GM19372 (cell line): ENCODE measurements at regions not wholly inside any gene's neighbourhood (a gene's known extent, or its start where the extent isn't known, plus 50 kb on each side); places are given as distances from the start of the nearest gene placed in this dataset.

ENCODE experiments used
- ATAC-seq: cut with Tn5 transposase; IDR thresholded peaks from one replicate; pipeline ENCODE4 v1.9.1; 2021; ENCODE audit warnings: mild to moderate bottlenecking, low read depth, moderate library complexity; ENCODE audit not compliant: unreplicated experiment

DNA sequence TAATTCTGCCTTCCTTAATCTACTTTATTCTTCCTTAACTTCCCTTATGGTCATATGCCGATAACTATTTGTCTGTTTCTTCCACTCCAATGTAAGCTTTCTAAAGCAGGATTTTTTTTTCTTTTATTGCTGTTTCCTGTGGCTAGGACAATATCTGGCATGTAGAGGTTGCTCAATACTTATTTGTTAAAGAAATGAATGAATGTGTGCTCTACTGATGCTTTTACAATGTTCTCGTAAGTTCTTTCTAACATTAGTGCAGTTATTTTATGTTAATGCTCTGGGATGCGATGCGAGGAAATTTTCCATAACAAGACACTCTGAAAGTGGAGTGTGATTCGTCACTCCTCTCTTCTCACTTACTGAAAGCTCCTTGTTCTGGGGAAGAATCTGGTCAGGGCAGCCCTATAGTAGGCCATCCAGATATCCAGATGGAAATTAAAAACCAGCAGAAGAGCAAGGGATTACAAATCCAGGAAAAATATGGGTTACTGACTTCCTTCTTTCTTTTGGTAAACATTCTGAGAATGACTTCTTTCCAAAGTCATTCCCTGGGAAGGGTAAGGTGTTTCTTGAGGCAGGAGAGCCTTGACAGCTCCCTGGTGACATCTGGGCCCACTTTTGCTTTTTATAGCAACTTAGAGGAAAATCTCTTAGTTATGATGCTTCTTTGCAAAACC, 420.4 kb downstream of the PDCD6IP start:
- ATAC-seq: no peak

GRCh38 chr3:34219556-34219955, 421.1 kb downstream of the PDCD6IP start:
- no peak for ATAC-seq

DNA sequence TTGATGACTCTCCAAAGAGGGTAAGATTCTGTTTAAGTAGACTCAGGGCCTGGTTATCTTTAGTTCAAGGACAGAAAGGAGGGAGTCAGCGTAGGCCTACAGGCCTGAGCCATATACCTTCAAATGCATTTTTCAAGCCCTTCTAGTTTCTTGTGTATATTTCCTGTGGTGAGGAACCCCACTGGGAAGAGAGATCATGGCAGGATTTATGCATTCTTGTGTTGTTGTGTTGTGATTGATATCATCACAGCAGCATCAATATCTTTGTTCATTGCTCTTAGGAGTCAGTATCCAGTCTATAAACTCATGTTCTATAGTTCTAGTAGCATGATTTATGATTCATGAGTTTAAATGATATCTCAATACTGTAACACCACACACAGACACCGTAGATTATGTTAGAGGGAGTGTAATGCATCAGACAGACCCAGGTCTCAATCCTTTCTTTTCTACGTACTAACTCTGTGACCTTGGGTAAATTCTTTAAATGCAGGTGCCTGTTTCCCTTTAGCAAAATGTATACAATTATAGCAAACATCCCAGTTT, 427.5 kb downstream of the PDCD6IP start:
- no peak for ATAC-seq

DNA sequence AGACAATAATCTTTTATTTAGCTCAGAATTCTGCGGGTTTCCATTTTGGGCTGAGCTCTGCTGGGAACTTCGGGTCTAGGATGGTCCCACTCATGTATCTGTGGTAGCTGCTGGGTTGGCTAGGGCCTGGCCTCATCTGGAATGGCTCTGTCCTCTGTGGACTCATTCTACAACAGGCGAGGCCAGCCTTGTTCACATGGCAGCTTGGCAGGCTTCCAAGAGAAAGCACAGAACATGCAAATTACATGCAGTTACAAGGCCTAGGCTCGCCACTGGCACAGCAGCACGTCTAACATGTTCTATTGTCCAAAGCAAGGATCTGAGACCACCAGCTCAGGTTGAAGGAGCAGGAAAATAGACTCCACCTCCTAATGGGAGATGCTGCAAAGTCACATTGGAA, 431.4 kb downstream of the PDCD6IP start:
- ATAC-seq: no peak

DNA sequence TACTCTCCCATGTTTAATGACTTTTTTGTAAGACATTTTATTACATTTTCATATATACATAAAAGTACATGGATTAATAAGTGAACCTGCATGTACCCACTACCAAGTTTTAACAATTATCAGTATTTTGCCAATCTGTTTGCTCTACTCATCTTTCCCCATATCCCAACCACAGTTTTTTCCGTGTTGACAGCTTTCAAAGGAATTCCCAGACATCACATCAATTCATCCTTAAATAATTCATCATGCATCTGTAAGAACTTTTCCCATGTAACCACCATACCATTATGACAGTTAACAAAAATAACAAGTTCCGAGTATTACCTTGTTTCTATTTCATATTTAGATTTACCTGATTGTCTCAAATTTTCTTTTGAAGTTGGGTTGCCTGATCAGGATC, 436.7 kb downstream of the PDCD6IP start:
- ATAC-seq: no peak

GRCh38 chr3:34237946-34238345, 439.5 kb downstream of the PDCD6IP start:
- ATAC-seq: no peak

DNA sequence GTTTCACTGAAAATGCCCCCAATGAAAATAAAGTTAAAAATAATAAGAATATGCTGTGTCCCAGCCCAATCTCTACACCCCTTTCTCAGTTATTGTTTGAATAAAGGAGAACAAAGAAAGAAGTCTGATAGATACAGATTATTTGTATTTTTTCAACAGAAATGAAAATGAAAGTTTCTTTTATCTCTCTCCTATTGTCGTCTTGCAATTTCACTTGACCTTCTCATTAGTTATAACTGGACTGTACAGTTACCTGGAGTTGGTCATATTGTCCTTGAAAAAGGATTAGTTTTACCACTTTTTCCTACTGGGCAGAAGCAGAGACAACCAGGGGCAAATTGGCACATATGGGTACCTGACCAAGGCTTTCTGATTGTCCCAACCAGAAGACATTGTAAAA, 440.0 kb downstream of the PDCD6IP start:
- no peak for ATAC-seq

GRCh38 chr3:34239287-34239686, 440.9 kb downstream of the PDCD6IP start:
- ATAC-seq: no peak

DNA sequence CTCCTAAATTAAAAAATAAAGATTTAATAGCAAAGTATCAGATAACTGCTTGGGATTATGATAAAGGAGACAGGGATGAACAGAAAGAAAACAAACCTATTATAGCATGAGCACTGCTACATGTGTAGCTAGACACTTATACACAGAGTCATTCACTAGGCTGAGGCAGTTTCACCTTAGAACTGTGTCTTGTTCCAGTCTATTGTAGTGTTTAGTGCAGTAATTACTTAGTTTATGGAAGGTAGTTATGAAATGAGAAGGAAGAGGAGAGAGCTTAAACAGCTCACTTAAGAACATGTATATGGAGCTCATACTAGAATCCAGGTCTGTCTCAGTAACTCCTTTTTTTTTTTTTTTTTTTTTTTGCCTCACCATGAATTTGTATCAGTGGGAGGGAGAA, 441.4 kb downstream of the PDCD6IP start:
- no peak for ATAC-seq

DNA sequence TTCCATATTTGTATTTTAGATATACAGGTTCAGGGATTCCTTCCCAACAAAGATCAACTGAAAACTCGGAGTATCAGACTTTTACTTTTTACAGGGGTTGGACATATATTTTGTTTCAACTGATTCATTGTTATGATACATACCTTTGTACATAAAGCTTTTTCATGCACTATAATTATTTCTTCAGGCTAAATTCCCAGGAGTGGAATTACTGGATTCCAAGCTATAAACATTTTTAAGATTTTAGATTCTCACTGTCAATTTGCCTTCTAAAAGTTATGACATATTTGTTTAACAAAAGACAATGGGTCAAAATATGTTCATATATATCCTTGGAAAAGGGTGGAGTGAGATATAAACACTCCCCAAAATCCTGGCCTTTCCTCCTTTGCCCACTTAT, 449.0 kb downstream of the PDCD6IP start:
- no peak for ATAC-seq

GRCh38 chr3:34248352-34248751, 449.9 kb downstream of the PDCD6IP start:
- ATAC-seq: peak; percentile 81

DNA sequence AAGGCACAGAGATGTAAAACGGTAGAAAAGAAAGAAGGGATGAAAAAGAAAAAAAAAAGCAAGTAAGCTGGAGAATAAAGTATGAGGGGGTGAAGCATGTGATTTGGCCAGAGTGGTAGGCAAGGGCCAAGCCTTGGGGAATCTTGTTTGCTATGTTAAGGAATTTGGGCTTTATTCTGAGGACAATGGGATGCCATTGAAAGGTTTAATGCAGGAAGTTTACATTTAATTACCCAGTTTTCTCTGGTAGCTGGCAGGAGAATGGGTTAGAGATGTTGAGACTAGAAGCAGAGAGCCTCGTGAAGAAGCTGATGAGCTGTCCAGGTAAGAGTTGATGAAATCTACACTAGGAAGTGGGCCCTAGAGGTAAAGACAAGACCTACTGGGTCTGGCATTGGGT, 455.9 kb downstream of the PDCD6IP start:
- no peak for ATAC-seq

- ATAC-seq: no peak
These were observed 457.6 kb downstream of the PDCD6IP start for GRCh38 chr3:34256021-34256420.

DNA sequence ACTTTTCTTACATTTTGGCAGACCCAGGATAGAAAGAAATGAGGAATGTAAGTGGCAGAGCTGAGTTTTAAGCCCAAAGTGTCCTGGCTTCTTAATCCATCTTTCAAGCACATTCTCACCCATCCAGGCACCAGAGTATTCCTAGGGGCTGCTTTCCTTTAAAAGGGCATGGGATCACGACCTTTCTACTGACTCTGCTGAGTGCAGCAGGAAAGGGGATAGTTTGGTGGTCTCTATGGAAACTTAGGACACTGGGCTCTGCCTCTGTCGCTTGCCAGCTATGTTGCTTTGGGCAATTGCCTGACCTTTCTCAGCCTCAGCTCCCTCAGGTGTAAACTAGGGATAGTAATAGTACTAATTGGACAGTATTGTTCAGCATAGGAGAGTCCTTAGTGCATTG, 458.4 kb downstream of the PDCD6IP start:
- ATAC-seq: no peak

DNA sequence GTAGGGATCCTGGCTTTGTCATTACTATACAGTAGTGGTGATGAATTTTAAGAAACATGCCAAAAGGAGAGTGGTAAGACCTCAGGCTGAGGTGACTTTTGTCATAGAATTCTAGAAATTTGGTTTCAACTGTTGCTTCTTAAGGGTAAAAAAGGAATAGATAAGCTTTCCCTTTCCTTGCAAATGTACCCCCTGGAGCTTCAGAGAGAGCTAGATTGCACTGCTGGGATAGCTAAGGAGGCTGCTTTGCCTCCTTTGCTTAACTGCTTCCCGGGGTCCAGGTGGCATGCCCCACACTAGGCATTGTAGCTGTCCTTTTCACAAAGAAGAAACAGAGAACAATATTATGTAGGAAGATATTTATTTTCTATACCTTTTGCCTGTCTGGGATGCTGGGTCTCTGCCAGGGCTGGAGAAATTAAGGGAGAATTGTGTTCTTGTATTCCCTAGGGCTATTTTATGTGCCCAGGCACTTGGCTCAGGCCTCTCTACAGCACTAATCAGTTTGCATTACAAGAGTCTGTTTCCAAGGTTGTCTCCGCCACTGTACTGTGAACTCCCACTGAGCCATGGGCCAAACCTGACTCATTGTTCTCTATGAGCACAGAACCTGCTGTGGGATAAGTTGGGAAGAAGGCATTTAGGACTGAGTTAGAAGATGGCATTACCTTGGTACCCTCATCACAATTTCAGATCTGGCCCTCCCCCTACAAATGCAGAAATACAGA, 460.0 kb downstream of the PDCD6IP start:
- ATAC-seq: no peak

DNA sequence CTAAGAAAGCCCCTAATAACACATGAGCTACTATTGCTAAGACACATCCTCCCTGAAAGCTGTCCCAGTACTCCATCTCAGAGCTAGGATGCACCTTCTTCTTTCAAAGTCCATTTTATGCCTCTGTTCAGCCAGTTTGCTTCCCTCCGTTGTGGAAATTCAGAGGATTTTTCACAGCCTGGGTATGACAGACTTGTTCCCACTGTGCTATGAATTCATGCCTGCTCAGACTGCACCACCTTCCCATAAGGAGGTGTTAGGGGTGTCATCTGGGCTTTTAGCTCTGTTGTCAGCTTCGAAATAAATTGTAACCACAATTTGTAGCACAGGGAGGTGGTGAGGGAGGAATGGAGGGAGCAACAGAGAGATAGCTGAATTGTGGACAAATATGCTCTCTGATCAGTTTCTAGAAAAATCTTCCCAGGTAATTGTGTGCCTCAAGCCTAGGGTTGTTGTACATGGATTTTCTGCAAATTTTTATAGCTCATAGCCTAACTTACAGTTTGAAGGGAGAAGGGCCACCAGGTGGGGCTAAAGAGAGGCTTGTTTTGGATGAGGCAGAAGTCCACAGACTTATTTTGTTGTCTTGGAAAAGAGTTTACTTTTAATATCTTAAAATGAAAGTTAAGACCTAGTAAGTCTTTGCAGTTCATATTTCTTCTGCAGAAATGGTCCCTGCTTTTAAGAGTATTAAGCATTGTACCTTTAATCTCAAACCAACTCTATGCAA, 462.0 kb downstream of the PDCD6IP start:
- peak; percentile 41 for ATAC-seq

DNA sequence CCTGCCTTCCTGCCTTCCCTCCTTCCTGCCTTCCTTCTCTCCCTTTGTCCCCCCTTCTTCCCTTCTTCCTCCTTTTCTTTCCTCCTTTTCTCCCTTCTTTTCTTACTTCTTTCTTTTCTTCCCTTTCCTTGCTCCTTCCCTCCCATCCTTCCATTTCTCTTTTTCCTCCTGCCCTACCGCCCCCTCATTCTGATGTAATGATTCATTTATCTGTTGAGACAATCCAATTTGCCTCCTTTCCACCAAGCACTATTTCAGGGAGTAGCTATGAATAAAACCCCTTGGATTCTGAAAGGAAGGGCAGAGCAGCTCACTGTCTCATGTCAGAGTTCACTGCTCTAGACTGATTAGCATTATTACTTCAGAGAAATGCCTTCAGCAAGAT, 462.6 kb downstream of the PDCD6IP start:
- no peak for ATAC-seq

DNA sequence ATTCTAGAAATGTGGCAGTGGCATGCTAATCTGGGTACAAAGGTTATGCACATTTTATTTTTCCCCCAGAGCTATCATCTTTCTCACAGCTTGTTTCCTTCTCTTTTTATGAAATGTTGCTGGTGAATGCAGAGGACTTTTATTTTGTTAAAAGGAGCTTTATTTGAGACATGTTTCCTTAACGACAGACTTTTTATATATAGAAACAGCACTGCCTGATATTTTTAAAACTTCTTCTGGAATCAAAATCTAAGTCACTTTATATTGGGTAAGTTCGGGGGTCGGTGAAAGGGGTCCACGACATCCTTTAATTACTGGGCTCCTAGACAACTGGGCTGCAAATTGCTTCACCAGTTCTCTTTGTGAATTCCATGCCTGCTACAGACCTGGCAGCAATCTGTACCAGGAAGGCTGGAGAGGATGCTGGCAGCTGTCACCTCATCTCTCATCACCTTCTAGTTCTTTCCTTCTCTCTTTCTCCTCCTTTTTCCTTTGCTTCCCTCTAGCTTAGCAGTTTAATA, 464.7 kb downstream of the PDCD6IP start:
- no peak for ATAC-seq

DNA sequence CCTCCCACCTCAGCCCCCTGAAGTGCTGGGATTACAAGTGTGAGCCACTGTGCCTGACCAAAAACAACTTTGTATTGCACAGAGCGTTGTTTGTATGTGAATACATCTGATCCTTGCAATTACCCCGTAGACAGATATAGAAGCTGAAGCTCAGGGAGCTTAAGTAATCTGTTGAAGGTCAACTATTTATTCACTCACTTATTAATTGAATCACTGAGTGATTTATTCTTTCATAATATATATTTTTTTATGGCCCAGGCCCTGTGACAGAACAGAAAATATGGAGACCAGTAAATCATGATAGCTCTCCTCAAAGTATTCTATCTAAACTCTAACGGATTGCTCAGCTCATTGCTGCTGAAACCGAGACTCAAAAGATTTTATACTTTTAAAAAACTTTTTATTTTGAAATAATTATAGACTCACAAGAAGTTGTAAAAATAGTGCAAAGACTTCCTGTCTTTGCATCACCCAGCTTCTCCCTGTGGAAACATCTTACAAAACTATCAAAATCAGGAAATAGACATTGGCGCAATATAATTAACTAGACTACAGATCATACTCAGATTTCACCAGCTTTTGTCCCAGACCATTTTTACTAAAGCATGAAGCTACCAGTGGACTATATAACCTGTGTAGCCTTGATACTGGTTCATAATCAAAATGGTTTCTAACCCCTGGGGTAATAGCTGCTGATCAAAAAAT, 466.1 kb downstream of the PDCD6IP start:
- ATAC-seq: no peak

DNA sequence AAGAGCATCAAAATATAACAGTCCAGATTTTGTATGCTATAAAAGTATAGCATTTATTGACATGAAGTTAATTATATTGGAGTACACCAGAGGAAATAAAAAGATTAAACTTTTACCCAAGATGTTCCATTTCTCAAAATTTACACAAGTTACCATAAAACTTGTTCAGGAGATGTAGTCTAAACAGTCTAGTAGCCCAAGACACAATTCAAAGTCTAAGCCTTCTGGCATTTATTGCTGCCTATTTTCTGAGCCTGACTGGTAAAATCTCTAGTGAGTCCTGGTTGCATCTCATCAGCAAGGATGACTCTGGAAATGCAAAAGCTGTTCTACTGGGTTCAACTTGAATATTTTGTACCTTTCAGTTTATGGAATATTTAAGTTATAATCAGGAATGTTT, 468.7 kb downstream of the PDCD6IP start:
- ATAC-seq: no peak
